Transverse colon (tissue), 4 donors: ENCODE measurements at regions not wholly inside any gene's neighbourhood (a gene's known extent, or its start where the extent isn't known, plus 50 kb on each side); places are given as distances from the start of the nearest gene placed in this dataset.

Experiments used
- DNase-seq: peaks from one replicate; pipeline ENCODE4 v3.0.0-alpha.2; 2019
- H3K27ac ChIP-seq, 4 donors: fragments of 200-600 bp; sonication (generic); 2 replicates each; pipeline ENCODE4 v1.5.1; 2016 to 2018; ENCODE audit warnings: inconsistent platforms in 4 of 4
- H3K27me3 ChIP-seq: fragments of 200-600 bp; sonication (generic); 2 replicates; pipeline ENCODE4 v1.5.1; 2017; ENCODE audit warnings: inconsistent platforms
- H3K36me3 ChIP-seq, 4 donors: fragments of 200-600 bp; sonication (generic); 2 replicates each; pipeline ENCODE4 v1.5.1; 2017 to 2019; ENCODE audit warnings: inconsistent platforms in 4 of 4
- H3K4me1 ChIP-seq, 4 donors: fragments of 200-600 bp; sonication (generic); 2 replicates each; pipeline ENCODE4 v1.5.1; 2017 to 2020; ENCODE audit warnings: inconsistent platforms in 4 of 4
- H3K4me3 ChIP-seq, 4 donors: fragments of 200-600 bp; sonication (generic); 1 replicate in 1 of 4; 2 replicates in 3 of 4; pipeline versions ENCODE4 v1.5.1 to v1.6.1; 2017 to 2019; ENCODE audit warnings: inconsistent platforms in 4 of 4
- H3K9me3 ChIP-seq, 2 donors: fragments of 200-600 bp; sonication (generic); 2 replicates each; pipeline ENCODE4 v1.5.1; 2017 to 2019; ENCODE audit warnings: inconsistent platforms in 2 of 2
- CTCF ChIP-seq, 5 experiments: fragments of 200-600 bp in 3 of 5; fragments of 450-650 bp in 2 of 5; sonication (generic) in 3 of 5; IDR thresholded peaks; 1 replicate in 2 of 5; 2 replicates in 3 of 5; pipeline ENCODE4 v1.5.1; 2016 to 2017; ENCODE audit warnings: antibody characterized with exemption in 5 of 5, inconsistent platforms in 3 of 5, mild to moderate bottlenecking in 2 of 5, moderate library complexity in 1 of 5
- EP300 ChIP-seq: sonication (generic); formaldehyde crosslinking; IDR thresholded peaks from one replicate; pipeline ENCODE4 v1.6.1; 2017; ENCODE audit warnings: antibody characterized with exemption, low read depth
- POLR2A ChIP-seq: fragments of 450-650 bp; IDR thresholded peaks from one replicate; pipeline ENCODE4 v1.6.1; 2016; ENCODE audit warnings: antibody characterized with exemption, mild to moderate bottlenecking, moderate library complexity
- POLR2AphosphoS5 ChIP-seq, 3 donors: sonication (generic); formaldehyde crosslinking; IDR thresholded peaks; one replicate each; pipeline ENCODE4 v1.6.1; 2016; ENCODE audit warnings: antibody characterized with exemption in 3 of 3
- WGBS, 2 donors: methylation state at CpG; one replicate each; pipeline ENCODE4 v1.1.5; 2018; ENCODE audit warnings: low coverage in 1 of 2; 5-methylcytosine and 5-hydroxymethylcytosine counted together
- in situ Hi-C, 4 donors: fragments of 200-750 bp; cut with MboI; loops; one replicate each; pipeline versions ENCODE4 v1.15.0 to v1.15.1; 2017; ENCODE audit warnings: low sequenced_read_pairs in 3 of 4, low pct_ligation_motif_present in 1 of 4, low pct_unique_long_range_greater_than_20kb in 1 of 4
- intact Hi-C: fragments of 100-400 bp; cut with DNase I; formaldehyde crosslinking; loops from one replicate; pipeline ENCODE4 v1.15.1; 2023; ENCODE audit warnings: low total_unique reads

GRCh38 chr4:110754716-110755115, 131.8 kb upstream of the PITX2 start:
- DNase-seq = no peak
- intact Hi-C loops = no loop called here
- in situ Hi-C loops = no loop called here
- TF ChIP-seq POLR2A = no peak
- TF ChIP-seq EP300 = no peak
- TF ChIP-seq CTCF (IDR thresholded peaks at IDR 0.05) = no peak
- TF ChIP-seq POLR2AphosphoS5 (IDR thresholded peaks at IDR 0.05) = no peak
- Histone ChIP-seq H3K36me3 (no peaks in the 10 kb centered on the region), H3K9me3 (no peaks in the 10 kb centered on the region), H3K27ac (no peak overlapping the region), H3K4me1 (no peaks in the 10 kb centered on the region), H3K27me3 (no peaks in the 10 kb centered on the region), H3K4me3 (no peak overlapping the region)
- WGBS, 2 donors = 79 to 80% methylated on average over 2 of the region's 2 CpGs

GRCh38 chr4:110769578-110769977, 146.7 kb upstream of the PITX2 start:
- DNase-seq = no peak
- Histone ChIP-seq H3K36me3 (no peaks in the 10 kb centered on the region), H3K27me3 (no peaks in the 10 kb centered on the region), H3K27ac (no peak overlapping the region), H3K4me3 (no peak overlapping the region), H3K9me3 (no peaks in the 10 kb centered on the region), H3K4me1 (no peaks in the 10 kb centered on the region)
- TF ChIP-seq EP300 = no peak
- no peak for TF ChIP-seq POLR2A
- TF ChIP-seq POLR2AphosphoS5 (IDR thresholded peaks at IDR 0.05) = no peak
- TF ChIP-seq CTCF (IDR thresholded peaks at IDR 0.05) = no peak
- in situ Hi-C loops (no loop called here), intact Hi-C loops (no loop called here)
- WGBS, 2 donors = 50 to 93% methylated on average over 1 to 2 of the region's 2 CpGs

- H3K36me3 ChIP-seq = no peaks in the 10 kb centered on the region
- TF ChIP-seq POLR2AphosphoS5 (IDR thresholded peaks at IDR 0.05) (no peak), EP300 (no peak), POLR2A (no peak), CTCF (IDR thresholded peaks at IDR 0.05) (no peak)
- intact Hi-C loops = no loop called here
- no peak overlapping the region for H3K27ac ChIP-seq
- no peak for DNase-seq
- H3K4me1 ChIP-seq = no peaks in the 10 kb centered on the region
- 80 to 90% methylated on average over 3 of the region's 3 CpGs for WGBS, 2 donors
- in situ Hi-C loops = no loop called here
- H3K4me3 ChIP-seq = no peak overlapping the region
- H3K9me3 ChIP-seq = no peaks in the 10 kb centered on the region
- no peaks in the 10 kb centered on the region for H3K27me3 ChIP-seq
Measured at GRCh38 chr4:110770353-110770752, 147.5 kb upstream of the PITX2 start.

- Histone ChIP-seq H3K27ac (no peak overlapping the region), H3K4me1 (no peaks in the 10 kb centered on the region), H3K36me3 (no peaks in the 10 kb centered on the region), H3K27me3 (no peaks in the 10 kb centered on the region), H3K4me3 (no peak overlapping the region), H3K9me3 (no peaks in the 10 kb centered on the region)
- intact Hi-C loops = no loop called here
- in situ Hi-C loops = no loop called here
- no peak for DNase-seq
- TF ChIP-seq POLR2AphosphoS5 (IDR thresholded peaks at IDR 0.05) = no peak
- WGBS, 2 donors = 62 to 65% methylated on average over 2 of the region's 2 CpGs
Measured at GRCh38 chr4:110778521-110778920, 155.6 kb upstream of the PITX2 start.

- TF ChIP-seq POLR2A (no peak), EP300 (no peak), POLR2AphosphoS5 (IDR thresholded peaks at IDR 0.05) (no peak), CTCF (IDR thresholded peaks at IDR 0.05) (no peak)
- intact Hi-C loops = no loop called here
Measured at GRCh38 chr4:110780538-110780937, 157.7 kb upstream of the PITX2 start.

More at GRCh38 chr4:110780538-110780937, 157.7 kb upstream of the PITX2 start:
- no peaks in the 10 kb centered on the region for H3K36me3 ChIP-seq
- H3K4me1 ChIP-seq = no peaks in the 10 kb centered on the region
- H3K9me3 ChIP-seq = no peaks in the 10 kb centered on the region
- no peaks in the 10 kb centered on the region for H3K27me3 ChIP-seq
- in situ Hi-C loops = no loop called here
- H3K27ac ChIP-seq = no peak overlapping the region
- 71 to 83% methylated on average over 1 of the region's 1 CpG for WGBS, 2 donors
- no peak for DNase-seq
- no peak overlapping the region for H3K4me3 ChIP-seq
